Transverse colon (tissue), 4 donors: ENCODE measurements at regions not wholly inside any gene's neighbourhood (a gene's known extent, or its start where the extent isn't known, plus 50 kb on each side); places are given as distances from the start of the nearest gene placed in this dataset.

Experiments
- DNase-seq: peaks from one replicate; pipeline ENCODE4 v3.0.0-alpha.2; 2019
- H3K27ac ChIP-seq, 4 donors: fragments of 200-600 bp; sonication (generic); 2 replicates each; pipeline ENCODE4 v1.5.1; 2016 to 2018; ENCODE audit warnings: inconsistent platforms in 4 of 4
- H3K27me3 ChIP-seq: fragments of 200-600 bp; sonication (generic); 2 replicates; pipeline ENCODE4 v1.5.1; 2017; ENCODE audit warnings: inconsistent platforms
- H3K36me3 ChIP-seq, 4 donors: fragments of 200-600 bp; sonication (generic); 2 replicates each; pipeline ENCODE4 v1.5.1; 2017 to 2019; ENCODE audit warnings: inconsistent platforms in 4 of 4
- H3K4me1 ChIP-seq, 4 donors: fragments of 200-600 bp; sonication (generic); 2 replicates each; pipeline ENCODE4 v1.5.1; 2017 to 2020; ENCODE audit warnings: inconsistent platforms in 4 of 4
- H3K4me3 ChIP-seq, 4 donors: fragments of 200-600 bp; sonication (generic); 1 replicate in 1 of 4; 2 replicates in 3 of 4; pipeline versions ENCODE4 v1.5.1 to v1.6.1; 2017 to 2019; ENCODE audit warnings: inconsistent platforms in 4 of 4
- H3K9me3 ChIP-seq, 2 donors: fragments of 200-600 bp; sonication (generic); 2 replicates each; pipeline ENCODE4 v1.5.1; 2017 to 2019; ENCODE audit warnings: inconsistent platforms in 2 of 2
- EP300 ChIP-seq: sonication (generic); formaldehyde crosslinking; IDR thresholded peaks from one replicate; pipeline ENCODE4 v1.6.1; 2017; ENCODE audit warnings: antibody characterized with exemption, low read depth
- POLR2A ChIP-seq: fragments of 450-650 bp; IDR thresholded peaks from one replicate; pipeline ENCODE4 v1.6.1; 2016; ENCODE audit warnings: antibody characterized with exemption, mild to moderate bottlenecking, moderate library complexity
- POLR2AphosphoS5 ChIP-seq, 3 donors: sonication (generic); formaldehyde crosslinking; IDR thresholded peaks; one replicate each; pipeline ENCODE4 v1.6.1; 2016; ENCODE audit warnings: antibody characterized with exemption in 3 of 3
- WGBS, 2 donors: methylation state at CpG; one replicate each; pipeline ENCODE4 v1.1.5; 2018; ENCODE audit warnings: low coverage in 1 of 2; 5-methylcytosine and 5-hydroxymethylcytosine counted together
- in situ Hi-C, 4 donors: fragments of 200-750 bp; cut with MboI; loops; one replicate each; pipeline versions ENCODE4 v1.15.0 to v1.15.1; 2017; ENCODE audit warnings: low sequenced_read_pairs in 3 of 4, low pct_ligation_motif_present in 1 of 4, low pct_unique_long_range_greater_than_20kb in 1 of 4
- intact Hi-C: fragments of 100-400 bp; cut with DNase I; formaldehyde crosslinking; loops from one replicate; pipeline ENCODE4 v1.15.1; 2023; ENCODE audit warnings: low total_unique reads
- TF ChIP-seq, protein P1 (sequence below), 5 experiments: fragments of 200-600 bp in 3 of 5; fragments of 450-650 bp in 2 of 5; sonication (generic) in 3 of 5; IDR thresholded peaks; 1 replicate in 2 of 5; 2 replicates in 3 of 5; pipeline ENCODE4 v1.5.1; 2016 to 2017; ENCODE audit warnings: antibody characterized with exemption in 5 of 5, inconsistent platforms in 3 of 5, mild to moderate bottlenecking in 2 of 5, moderate library complexity in 1 of 5

GRCh38 chr13:31631071-31631470 lies 108.3 kb upstream of the RXFP2 start:
- Histone ChIP-seq H3K4me3 (no peak overlapping the region), H3K36me3 (no peaks in the 10 kb centered on the region), H3K27ac (no peak overlapping the region), H3K9me3 (no peaks in the 10 kb centered on the region), H3K4me1 (no peaks in the 10 kb centered on the region), H3K27me3 (no peaks in the 10 kb centered on the region)
- WGBS, 2 donors = 61 to 78% methylated on average over 3 of the region's 3 CpGs
- DNase-seq = no peak
- in situ Hi-C loops = no loop called here
- no peak for TF ChIP-seq POLR2A
- TF ChIP-seq POLR2AphosphoS5 (IDR thresholded peaks at IDR 0.05) = no peak
- no peak for TF ChIP-seq EP300
- TF ChIP-seq, protein P1, sequence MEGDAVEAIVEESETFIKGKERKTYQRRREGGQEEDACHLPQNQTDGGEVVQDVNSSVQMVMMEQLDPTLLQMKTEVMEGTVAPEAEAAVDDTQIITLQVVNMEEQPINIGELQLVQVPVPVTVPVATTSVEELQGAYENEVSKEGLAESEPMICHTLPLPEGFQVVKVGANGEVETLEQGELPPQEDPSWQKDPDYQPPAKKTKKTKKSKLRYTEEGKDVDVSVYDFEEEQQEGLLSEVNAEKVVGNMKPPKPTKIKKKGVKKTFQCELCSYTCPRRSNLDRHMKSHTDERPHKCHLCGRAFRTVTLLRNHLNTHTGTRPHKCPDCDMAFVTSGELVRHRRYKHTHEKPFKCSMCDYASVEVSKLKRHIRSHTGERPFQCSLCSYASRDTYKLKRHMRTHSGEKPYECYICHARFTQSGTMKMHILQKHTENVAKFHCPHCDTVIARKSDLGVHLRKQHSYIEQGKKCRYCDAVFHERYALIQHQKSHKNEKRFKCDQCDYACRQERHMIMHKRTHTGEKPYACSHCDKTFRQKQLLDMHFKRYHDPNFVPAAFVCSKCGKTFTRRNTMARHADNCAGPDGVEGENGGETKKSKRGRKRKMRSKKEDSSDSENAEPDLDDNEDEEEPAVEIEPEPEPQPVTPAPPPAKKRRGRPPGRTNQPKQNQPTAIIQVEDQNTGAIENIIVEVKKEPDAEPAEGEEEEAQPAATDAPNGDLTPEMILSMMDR (IDR thresholded peaks at IDR 0.05) = no peak
- intact Hi-C loops = no loop called here

DNA sequence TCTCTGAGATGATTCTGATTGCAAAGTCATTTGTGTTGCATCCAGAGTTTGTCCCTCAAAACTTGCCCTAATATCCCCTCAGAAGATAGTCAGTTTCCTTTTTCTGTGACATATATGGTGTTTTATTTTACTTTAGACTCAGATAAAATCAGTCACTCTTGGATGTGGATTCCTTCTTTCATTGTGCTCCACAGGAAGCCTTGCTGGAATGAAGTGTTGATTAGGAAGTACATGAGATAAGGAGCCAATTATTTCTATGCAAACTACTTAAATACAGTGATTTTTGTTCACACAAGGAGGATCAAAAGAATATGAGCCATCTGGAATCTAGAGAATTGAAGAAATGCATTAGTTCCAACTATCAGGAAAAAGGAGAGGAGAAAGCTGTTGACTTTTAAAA lies 107.6 kb upstream of the RXFP2 start:
- no peaks in the 10 kb centered on the region for H3K9me3 ChIP-seq
- intact Hi-C loops (no loop called here), in situ Hi-C loops (no loop called here)
- H3K27ac ChIP-seq = no peak overlapping the region
- DNase-seq = no peak
- no peaks in the 10 kb centered on the region for H3K36me3 ChIP-seq
- no peaks in the 10 kb centered on the region for H3K4me1 ChIP-seq
- no peak overlapping the region for H3K4me3 ChIP-seq
- TF ChIP-seq, protein P1 (IDR thresholded peaks at IDR 0.05) = no peak
- TF ChIP-seq POLR2AphosphoS5 (IDR thresholded peaks at IDR 0.05) = no peak
- no peak for TF ChIP-seq POLR2A
- no peak for TF ChIP-seq EP300
- no peaks in the 10 kb centered on the region for H3K27me3 ChIP-seq

DNA sequence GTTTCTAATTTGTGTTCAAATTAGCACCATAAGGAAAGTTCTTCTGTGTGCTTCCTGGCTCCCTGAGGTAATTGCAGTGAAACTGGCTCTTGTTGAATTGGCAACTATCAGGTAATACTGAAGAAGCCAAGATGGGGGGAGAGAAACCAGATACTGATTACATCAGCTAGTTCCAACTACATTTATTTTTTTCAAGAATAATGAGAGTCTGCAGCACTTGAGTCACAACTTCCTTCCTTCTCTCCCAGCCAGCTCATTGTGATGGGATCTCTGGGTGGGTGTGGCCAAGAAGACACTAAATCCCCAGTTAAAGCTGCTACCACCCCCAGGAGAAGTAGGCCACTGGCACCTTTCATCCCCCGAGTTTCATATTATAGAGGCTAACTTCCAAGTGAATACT lies 100.7 kb upstream of the RXFP2 start:
- Histone ChIP-seq H3K36me3 (no peaks in the 10 kb centered on the region), H3K27me3 (no peaks in the 10 kb centered on the region), H3K9me3 (no peaks in the 10 kb centered on the region), H3K27ac (no peak overlapping the region), H3K4me1 (no peaks in the 10 kb centered on the region), H3K4me3 (no peak overlapping the region)
- TF ChIP-seq POLR2A (no peak), EP300 (no peak), POLR2AphosphoS5 (IDR thresholded peaks at IDR 0.05) (no peak)
- TF ChIP-seq, protein P1 (IDR thresholded peaks at IDR 0.05) = no peak
- in situ Hi-C loops (no loop called here), intact Hi-C loops (no loop called here)
- WGBS, 2 donors = 85% methylated on average over 1 of the region's 1 CpG; no CpG with 5 or more reads in 1 of the 2 donors
- DNase-seq = no peak

GRCh38 chr13:31639443-31640163 lies 99.7 kb upstream of the RXFP2 start:
- TF ChIP-seq EP300 = no peak
- TF ChIP-seq POLR2A = no peak
- TF ChIP-seq, protein P1 (IDR thresholded peaks at IDR 0.05) = no peak
- no peak for TF ChIP-seq POLR2AphosphoS5 (IDR thresholded peaks at IDR 0.05)
- no peak overlapping the region for H3K4me3 ChIP-seq
- intact Hi-C loops (no loop called here), in situ Hi-C loops (no loop called here)
- DNase-seq = no peak
- 66 to 82% methylated on average over 5 of the region's 5 CpGs for WGBS, 2 donors
- no peaks in the 10 kb centered on the region for H3K9me3 ChIP-seq
- H3K36me3 ChIP-seq = no peaks in the 10 kb centered on the region
- H3K27me3 ChIP-seq = no peaks in the 10 kb centered on the region
- no peaks in the 10 kb centered on the region for H3K4me1 ChIP-seq
- H3K27ac ChIP-seq = no peak overlapping the region
